ENCODE measurements at regions not wholly inside any gene's neighbourhood (a gene's known extent, or its start where the extent isn't known, plus 50 kb on each side); places are given as distances from the start of the nearest gene placed in this dataset.

- no peak for DNase-seq (ENCODE audit: low read depth)
Measured at GRCh38 chr1:228919914-228920313, 184.6 kb downstream of the RHOU start.

GRCh38 chr1:228920831-228921230 is 185.6 kb downstream of the RHOU start:
- DNase-seq (ENCODE audit: low read depth): no peak

- no peak for DNase-seq (ENCODE audit: low read depth)
Measured at GRCh38 chr1:228921481-228921880, 186.2 kb downstream of the RHOU start.

- no peak for DNase-seq (ENCODE audit: low read depth)
Measured at GRCh38 chr1:228922722-228923376, 187.6 kb downstream of the RHOU start.

- DNase-seq (ENCODE audit: low read depth): no peak
Measured at GRCh38 chr1:228923973-228924686, 188.9 kb downstream of the RHOU start.

- DNase-seq (ENCODE audit: low read depth): no peak
Measured at GRCh38 chr1:228925691-228926090, 190.4 kb downstream of the RHOU start.

- no peak for DNase-seq (ENCODE audit: low read depth)
Measured at GRCh38 chr1:228927421-228927820, 192.1 kb downstream of the RHOU start.

- no peak for DNase-seq (ENCODE audit: low read depth)
Measured at GRCh38 chr1:228927946-228928898, 192.9 kb downstream of the RHOU start.

- DNase-seq (ENCODE audit: low read depth): no peak
Measured at GRCh38 chr1:228929476-228930027, 194.3 kb downstream of the RHOU start.

- DNase-seq (ENCODE audit: low read depth): no peak
Measured at GRCh38 chr1:228930479-228930957, 195.2 kb downstream of the RHOU start.

GRCh38 chr1:228933753-228934152 is 198.5 kb downstream of the RHOU start:
- no peak for DNase-seq (ENCODE audit: low read depth)

- DNase-seq (ENCODE audit: low read depth): no peak
Measured at GRCh38 chr1:228935198-228935663, 200.0 kb downstream of the RHOU start.

- DNase-seq (ENCODE audit: low read depth): no peak
Measured at GRCh38 chr1:228935855-228936727, 200.8 kb downstream of the RHOU start.

- DNase-seq (ENCODE audit: low read depth): no peak
Measured at GRCh38 chr1:228936881-228937280, 201.6 kb downstream of the RHOU start.

GRCh38 chr1:228937351-228937750 is 202.1 kb downstream of the RHOU start:
- no peak for DNase-seq (ENCODE audit: low read depth)

- DNase-seq (ENCODE audit: low read depth): no peak
Measured at GRCh38 chr1:228937851-228938536, 202.7 kb downstream of the RHOU start.

- DNase-seq (ENCODE audit: low read depth): no peak
Measured at GRCh38 chr1:228938537-228938901, 203.2 kb downstream of the RHOU start.

- DNase-seq (ENCODE audit: low read depth): no peak
Measured at GRCh38 chr1:228939001-228939691, 203.9 kb downstream of the RHOU start.

GRCh38 chr1:228939881-228940392 is 204.7 kb downstream of the RHOU start:
- no peak for DNase-seq (ENCODE audit: low read depth)
